Cerebellar cortex (tissue), 1 donor: ENCODE measurements at regions not wholly inside any gene's neighbourhood (a gene's known extent, or its start where the extent isn't known, plus 50 kb on each side); places are given as distances from the start of the nearest gene placed in this dataset.
"Not testable (repeated sequence)": the region's sequence is repeated elsewhere in the genome, so short reads cannot be mapped to it uniquely, and the experiment has no call there.

Source experiments
- DNase-seq: peaks from one replicate; pipeline ENCODE4 v3.0.0-alpha.2; 2015; ENCODE audit warnings: low spot score

GRCh38 chr10:30531751-30532530 is 97.6 kb downstream of the LYZL2 start:
- DNase-seq: no peak

- no peak for DNase-seq
These were observed 95.5 kb downstream of the MAP3K8 start for GRCh38 chr10:30529373-30529998.

GRCh38 chr10:30528429-30528786 is 94.4 kb downstream of the MAP3K8 start:
- no peak for DNase-seq

DNA sequence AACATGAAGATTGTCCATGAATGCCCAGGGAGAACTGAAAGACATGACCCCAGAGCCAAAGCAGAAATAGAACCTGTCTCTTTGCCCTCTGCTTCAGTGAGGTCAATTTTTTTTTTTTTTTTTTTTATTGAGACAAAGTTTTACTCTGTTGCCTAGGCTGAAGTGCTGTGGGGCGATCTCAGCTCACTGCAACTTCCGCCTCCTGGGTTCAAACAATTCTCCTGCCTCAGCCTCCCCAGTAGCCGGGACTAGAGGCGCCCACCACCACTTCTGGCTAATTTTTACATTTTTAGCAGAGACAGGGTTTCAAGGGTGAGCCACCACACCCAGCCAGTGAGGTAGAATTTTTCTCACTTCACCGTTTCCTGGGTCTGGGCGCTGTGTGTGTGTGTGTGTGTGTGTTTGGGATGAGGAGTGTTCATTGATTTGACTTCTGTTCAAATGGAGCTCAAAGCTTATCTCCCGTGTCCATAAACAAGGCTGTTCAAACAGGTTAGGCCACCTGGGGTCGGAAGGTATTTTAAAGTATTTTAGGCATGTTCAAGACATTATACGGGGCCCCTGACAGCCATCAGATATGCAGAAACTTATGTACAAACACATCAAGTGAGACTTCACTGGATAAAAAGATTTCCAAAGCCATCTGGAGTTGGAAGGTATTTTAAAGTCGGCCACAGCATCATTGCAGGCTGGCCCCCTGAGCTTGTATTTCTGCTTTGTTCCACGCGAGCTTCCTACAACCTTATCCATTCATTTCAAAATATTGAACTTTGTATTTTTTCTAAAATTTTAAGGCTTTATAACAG is 93.8 kb downstream of the MAP3K8 start:
- no peak for DNase-seq

GRCh38 chr10:30522661-30523078 is 88.7 kb downstream of the MAP3K8 start:
- not testable (repeated sequence) for DNase-seq

GRCh38 chr10:30518907-30519306 is 84.9 kb downstream of the MAP3K8 start:
- DNase-seq: no peak
